ENCODE measurements at regions not wholly inside any gene's neighbourhood (a gene's known extent, or its start where the extent isn't known, plus 50 kb on each side); places are given as distances from the start of the nearest gene placed in this dataset.

DNA sequence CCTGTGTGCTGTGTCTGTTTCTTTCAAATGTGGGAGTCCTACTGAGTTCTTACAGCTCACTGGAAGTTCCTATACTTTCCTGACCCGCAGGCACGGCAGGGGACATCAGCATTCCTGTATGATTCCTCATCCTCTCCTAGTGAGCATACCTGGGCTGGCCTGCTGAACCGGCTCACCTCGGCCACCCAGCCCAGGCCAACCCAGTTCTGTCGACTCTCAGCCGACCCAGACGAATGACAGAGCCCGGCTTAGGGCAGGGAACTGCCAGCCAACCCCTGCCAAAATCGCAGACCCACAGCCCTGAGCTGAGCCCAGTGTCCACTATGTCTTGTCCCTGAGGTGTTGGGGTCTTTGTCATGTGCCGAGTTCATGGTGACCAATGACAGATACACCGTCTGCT is 339.7 kb downstream of the BRD1 start (continued):
- no peak for TF ChIP-seq EZH2phosphoT487 (IDR thresholded peaks at IDR 0.05; ENCODE audit: unreplicated experiment)

DNA sequence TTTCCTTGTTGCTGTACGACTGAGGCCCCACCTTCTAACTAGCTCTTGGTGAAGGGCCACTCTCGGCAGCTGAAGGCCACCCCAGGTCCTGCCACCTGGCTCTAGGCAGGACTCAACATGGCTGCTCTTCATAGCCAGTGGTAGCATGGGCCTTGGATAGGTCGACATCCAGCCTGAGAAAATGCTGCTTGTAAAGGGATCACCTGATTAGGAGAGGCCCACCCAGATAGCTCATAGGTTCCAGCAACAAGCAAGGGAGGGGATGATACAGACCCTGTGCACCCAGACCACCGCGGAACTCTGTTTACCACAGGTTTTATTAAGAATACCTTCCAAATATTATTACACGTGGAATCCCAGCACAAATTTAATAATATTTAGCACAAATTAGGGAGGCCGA is 341.4 kb downstream of the BRD1 start:
- H3K36me3 ChIP-seq (ENCODE audit: insufficient read depth): 0 out of 2 replicates have a peak, but pooled peaks cover 4% of the 10 kb centered on the region
- H3K4me2 ChIP-seq: no peak overlapping the region
- Mint-ChIP-seq H3K9me3 (no peaks in the 10 kb centered on the region; the same call in 2 of the 3 replicates), H3K4me1 (peaks cover 51% of the 10 kb centered on the region), H3K27ac (no peak overlapping the region), H3K4me3 (no peak overlapping the region), H3K27me3 (ENCODE audit: insufficient read depth, low read depth, poor library complexity) (peaks cover 11% of the 10 kb centered on the region), H3K36me3 (ENCODE audit: low read depth) (no peaks in the 10 kb centered on the region)
- no peak overlapping the region for H3K27ac ChIP-seq (ENCODE audit: low read depth)
- DNase-seq (ENCODE audit: low spot score): no peak
- H3K4me1 ChIP-seq (ENCODE audit: insufficient read depth): no peaks in the 10 kb centered on the region
- no peaks in the 10 kb centered on the region for H3K27me3 ChIP-seq (ENCODE audit: insufficient read depth)
- H3K9me2 ChIP-seq (ENCODE audit: insufficient read depth): no peaks in the 10 kb centered on the region
- no peaks in the 10 kb centered on the region for H3F3A ChIP-seq (replicated peaks; ENCODE audit: low read depth)
- H2AFZ ChIP-seq: no peak overlapping the region
- no peaks in the 10 kb centered on the region for H3K79me2 ChIP-seq (replicated peaks; ENCODE audit: insufficient read depth)
- H3K4me3 ChIP-seq: no peak overlapping the region
- ATAC-seq: no peak
- no peak for TF ChIP-seq NANOG (IDR thresholded peaks at IDR 0.05; ENCODE audit: borderline replicate concordance)
- no peak for TF ChIP-seq EZH2 (IDR thresholded peaks at IDR 0.05; ENCODE audit: low read depth, unreplicated experiment)
- no peak for TF ChIP-seq CREB1 (CRISPR knock-in tag; IDR thresholded peaks at IDR 0.05; ENCODE audit: low read depth)
- H4K20me1 ChIP-seq (replicated peaks; ENCODE audit: insufficient read depth): no peaks in the 10 kb centered on the region

DNA sequence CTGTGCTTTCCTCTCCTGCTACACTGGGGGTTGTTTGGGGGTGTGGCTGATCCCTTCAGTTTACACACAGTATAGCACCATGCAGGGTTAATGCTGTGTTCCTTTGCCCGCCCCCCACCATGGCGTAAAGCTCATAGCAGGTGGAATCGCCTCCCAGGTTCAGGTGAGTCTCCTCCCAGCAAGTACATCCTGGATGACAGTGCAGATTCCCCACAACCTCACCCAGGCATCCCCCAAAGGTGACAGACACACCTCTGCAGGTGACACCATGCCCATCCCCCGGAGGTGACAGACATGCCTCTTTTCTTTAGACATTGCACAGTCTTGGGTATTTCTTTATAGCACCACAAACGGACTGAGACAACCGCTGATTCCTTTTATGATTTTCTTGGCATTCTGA is 343.7 kb downstream of the BRD1 start:
- Mint-ChIP-seq H3K4me1 (peaks cover 65% of the 10 kb centered on the region), H3K27ac (no peak overlapping the region; the same call in 1 of the 2 replicates), H3K9me3 (no peaks in the 10 kb centered on the region; the same call in 2 of the 3 replicates), H3K36me3 (ENCODE audit: low read depth) (no peaks in the 10 kb centered on the region), H3K4me3 (no peak overlapping the region), H3K27me3 (ENCODE audit: insufficient read depth, low read depth, poor library complexity) (peaks cover 15% of the 10 kb centered on the region)
- no peak overlapping the region for H2AFZ ChIP-seq
- no peak for ATAC-seq
- no peak overlapping the region for H3K27ac ChIP-seq (ENCODE audit: low read depth)
- no peaks in the 10 kb centered on the region for H3F3A ChIP-seq (replicated peaks; ENCODE audit: low read depth)
- no peaks in the 10 kb centered on the region for H4K20me1 ChIP-seq (replicated peaks; ENCODE audit: insufficient read depth)
- H3K4me2 ChIP-seq: no peak overlapping the region
- H3K27me3 ChIP-seq (ENCODE audit: insufficient read depth): no peaks in the 10 kb centered on the region
- no peak overlapping the region for H3K4me3 ChIP-seq
- 0 out of 2 replicates have a peak, but pooled peaks cover 4% of the 10 kb centered on the region for H3K36me3 ChIP-seq (ENCODE audit: insufficient read depth)
- H3K9me2 ChIP-seq (ENCODE audit: insufficient read depth): no peaks in the 10 kb centered on the region
- no peak for DNase-seq (ENCODE audit: low spot score)
- H3K4me1 ChIP-seq (ENCODE audit: insufficient read depth): no peaks in the 10 kb centered on the region
- H3K79me2 ChIP-seq (replicated peaks; ENCODE audit: insufficient read depth): no peaks in the 10 kb centered on the region
- TF ChIP-seq POLR2AphosphoS5 (IDR thresholded peaks at IDR 0.05; ENCODE audit: low read depth) (no peak), ZNF331 (CRISPR knock-in tag; IDR thresholded peaks at IDR 0.05; ENCODE audit: low read depth) (no peak), JUNB (IDR thresholded peaks at IDR 0.05; ENCODE audit: unreplicated experiment) (no peak), NANOG (IDR thresholded peaks at IDR 0.05; ENCODE audit: borderline replicate concordance) (no peak), STAT1 (IDR thresholded peaks at IDR 0.05; ENCODE audit: unreplicated experiment) (no peak), CREB1 (CRISPR knock-in tag; IDR thresholded peaks at IDR 0.05; ENCODE audit: low read depth) (no peak), ZNF114 (CRISPR knock-in tag; IDR thresholded peaks at IDR 0.05) (no peak), EZH2phosphoT487 (IDR thresholded peaks at IDR 0.05; ENCODE audit: unreplicated experiment) (no peak), EZH2 (IDR thresholded peaks at IDR 0.05; ENCODE audit: low read depth, unreplicated experiment) (no peak)
- TF ChIP-seq, protein P1, sequence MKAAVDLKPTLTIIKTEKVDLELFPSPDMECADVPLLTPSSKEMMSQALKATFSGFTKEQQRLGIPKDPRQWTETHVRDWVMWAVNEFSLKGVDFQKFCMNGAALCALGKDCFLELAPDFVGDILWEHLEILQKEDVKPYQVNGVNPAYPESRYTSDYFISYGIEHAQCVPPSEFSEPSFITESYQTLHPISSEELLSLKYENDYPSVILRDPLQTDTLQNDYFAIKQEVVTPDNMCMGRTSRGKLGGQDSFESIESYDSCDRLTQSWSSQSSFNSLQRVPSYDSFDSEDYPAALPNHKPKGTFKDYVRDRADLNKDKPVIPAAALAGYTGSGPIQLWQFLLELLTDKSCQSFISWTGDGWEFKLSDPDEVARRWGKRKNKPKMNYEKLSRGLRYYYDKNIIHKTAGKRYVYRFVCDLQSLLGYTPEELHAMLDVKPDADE (IDR thresholded peaks at IDR 0.05): no peak
- TF ChIP-seq, protein P2, sequence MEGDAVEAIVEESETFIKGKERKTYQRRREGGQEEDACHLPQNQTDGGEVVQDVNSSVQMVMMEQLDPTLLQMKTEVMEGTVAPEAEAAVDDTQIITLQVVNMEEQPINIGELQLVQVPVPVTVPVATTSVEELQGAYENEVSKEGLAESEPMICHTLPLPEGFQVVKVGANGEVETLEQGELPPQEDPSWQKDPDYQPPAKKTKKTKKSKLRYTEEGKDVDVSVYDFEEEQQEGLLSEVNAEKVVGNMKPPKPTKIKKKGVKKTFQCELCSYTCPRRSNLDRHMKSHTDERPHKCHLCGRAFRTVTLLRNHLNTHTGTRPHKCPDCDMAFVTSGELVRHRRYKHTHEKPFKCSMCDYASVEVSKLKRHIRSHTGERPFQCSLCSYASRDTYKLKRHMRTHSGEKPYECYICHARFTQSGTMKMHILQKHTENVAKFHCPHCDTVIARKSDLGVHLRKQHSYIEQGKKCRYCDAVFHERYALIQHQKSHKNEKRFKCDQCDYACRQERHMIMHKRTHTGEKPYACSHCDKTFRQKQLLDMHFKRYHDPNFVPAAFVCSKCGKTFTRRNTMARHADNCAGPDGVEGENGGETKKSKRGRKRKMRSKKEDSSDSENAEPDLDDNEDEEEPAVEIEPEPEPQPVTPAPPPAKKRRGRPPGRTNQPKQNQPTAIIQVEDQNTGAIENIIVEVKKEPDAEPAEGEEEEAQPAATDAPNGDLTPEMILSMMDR (conservative IDR thresholded peaks at IDR 0.05; ENCODE audit: low read depth in 2 of 2): no peak
- TF ChIP-seq, protein P3, sequence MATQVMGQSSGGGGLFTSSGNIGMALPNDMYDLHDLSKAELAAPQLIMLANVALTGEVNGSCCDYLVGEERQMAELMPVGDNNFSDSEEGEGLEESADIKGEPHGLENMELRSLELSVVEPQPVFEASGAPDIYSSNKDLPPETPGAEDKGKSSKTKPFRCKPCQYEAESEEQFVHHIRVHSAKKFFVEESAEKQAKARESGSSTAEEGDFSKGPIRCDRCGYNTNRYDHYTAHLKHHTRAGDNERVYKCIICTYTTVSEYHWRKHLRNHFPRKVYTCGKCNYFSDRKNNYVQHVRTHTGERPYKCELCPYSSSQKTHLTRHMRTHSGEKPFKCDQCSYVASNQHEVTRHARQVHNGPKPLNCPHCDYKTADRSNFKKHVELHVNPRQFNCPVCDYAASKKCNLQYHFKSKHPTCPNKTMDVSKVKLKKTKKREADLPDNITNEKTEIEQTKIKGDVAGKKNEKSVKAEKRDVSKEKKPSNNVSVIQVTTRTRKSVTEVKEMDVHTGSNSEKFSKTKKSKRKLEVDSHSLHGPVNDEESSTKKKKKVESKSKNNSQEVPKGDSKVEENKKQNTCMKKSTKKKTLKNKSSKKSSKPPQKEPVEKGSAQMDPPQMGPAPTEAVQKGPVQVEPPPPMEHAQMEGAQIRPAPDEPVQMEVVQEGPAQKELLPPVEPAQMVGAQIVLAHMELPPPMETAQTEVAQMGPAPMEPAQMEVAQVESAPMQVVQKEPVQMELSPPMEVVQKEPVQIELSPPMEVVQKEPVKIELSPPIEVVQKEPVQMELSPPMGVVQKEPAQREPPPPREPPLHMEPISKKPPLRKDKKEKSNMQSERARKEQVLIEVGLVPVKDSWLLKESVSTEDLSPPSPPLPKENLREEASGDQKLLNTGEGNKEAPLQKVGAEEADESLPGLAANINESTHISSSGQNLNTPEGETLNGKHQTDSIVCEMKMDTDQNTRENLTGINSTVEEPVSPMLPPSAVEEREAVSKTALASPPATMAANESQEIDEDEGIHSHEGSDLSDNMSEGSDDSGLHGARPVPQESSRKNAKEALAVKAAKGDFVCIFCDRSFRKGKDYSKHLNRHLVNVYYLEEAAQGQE (IDR thresholded peaks at IDR 0.05; ENCODE audit: unreplicated experiment): no peak

Measured in GM23338 (cell line).